ENCODE measurements at regions not wholly inside any gene's neighbourhood (a gene's known extent, or its start where the extent isn't known, plus 50 kb on each side); places are given as distances from the start of the nearest gene placed in this dataset.

DNA sequence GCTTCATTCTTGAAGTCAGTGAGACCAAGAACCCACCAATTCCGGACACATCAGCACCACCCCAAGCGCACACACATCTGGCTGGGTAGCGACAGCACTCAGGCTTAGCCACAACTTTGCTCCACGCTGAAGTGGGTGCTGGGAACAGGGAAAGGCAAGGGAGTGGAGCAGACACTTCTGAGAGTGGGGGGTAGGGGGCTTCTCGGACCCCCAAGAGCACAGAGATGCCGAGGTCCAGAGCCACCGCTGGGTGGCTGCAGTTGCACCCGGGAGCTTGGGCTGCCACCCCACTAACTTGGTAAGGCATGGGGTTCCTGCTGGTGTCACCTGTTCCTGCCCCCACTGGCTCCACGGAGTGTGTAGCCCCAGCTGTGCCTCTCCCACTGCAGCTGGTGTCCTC, 225.3 kb upstream of the RIOK2 start:
- Histone ChIP-seq H3K4me1 (ENCODE audit: insufficient read depth, low read length) (no peaks in the 10 kb centered on the region), H3K4me3 (ENCODE audit: low read length) (no peak overlapping the region), H3K27me3 (ENCODE audit: control insufficient read depth in 1 of 2, insufficient read depth in 2 of 2, low read length in 2 of 2) (no peaks in the 10 kb centered on the region), H3K36me3 (ENCODE audit: insufficient read depth, low read length) (no peaks in the 10 kb centered on the region), H3K9me3 (ENCODE audit: control insufficient read depth in 1 of 2, insufficient read depth in 1 of 2, low read length in 2 of 2) (peaks cover 0 to 24% of the 10 kb centered on the region in 2 experiments), H3K27ac (ENCODE audit: low read depth in 1 of 2, low read length in 2 of 2) (no peak overlapping the region)
- intact Hi-C loops (cut with DNase I, micrococcal nuclease), result no loop called here
- POLR2A ChIA-PET, result no interaction called here
- no peak for ATAC-seq (ENCODE audit: poor library complexity)
- H3K27ac Mint-ChIP-seq, result no peak overlapping the region
- peaks cover 2% of the 10 kb centered on the region for H3K9me3 Mint-ChIP-seq
- no peak for DNase-seq
- H3K4me3 Mint-ChIP-seq, result no peak overlapping the region
- CTCF ChIA-PET, result no interaction called here
- TF ChIP-seq, protein P1, sequence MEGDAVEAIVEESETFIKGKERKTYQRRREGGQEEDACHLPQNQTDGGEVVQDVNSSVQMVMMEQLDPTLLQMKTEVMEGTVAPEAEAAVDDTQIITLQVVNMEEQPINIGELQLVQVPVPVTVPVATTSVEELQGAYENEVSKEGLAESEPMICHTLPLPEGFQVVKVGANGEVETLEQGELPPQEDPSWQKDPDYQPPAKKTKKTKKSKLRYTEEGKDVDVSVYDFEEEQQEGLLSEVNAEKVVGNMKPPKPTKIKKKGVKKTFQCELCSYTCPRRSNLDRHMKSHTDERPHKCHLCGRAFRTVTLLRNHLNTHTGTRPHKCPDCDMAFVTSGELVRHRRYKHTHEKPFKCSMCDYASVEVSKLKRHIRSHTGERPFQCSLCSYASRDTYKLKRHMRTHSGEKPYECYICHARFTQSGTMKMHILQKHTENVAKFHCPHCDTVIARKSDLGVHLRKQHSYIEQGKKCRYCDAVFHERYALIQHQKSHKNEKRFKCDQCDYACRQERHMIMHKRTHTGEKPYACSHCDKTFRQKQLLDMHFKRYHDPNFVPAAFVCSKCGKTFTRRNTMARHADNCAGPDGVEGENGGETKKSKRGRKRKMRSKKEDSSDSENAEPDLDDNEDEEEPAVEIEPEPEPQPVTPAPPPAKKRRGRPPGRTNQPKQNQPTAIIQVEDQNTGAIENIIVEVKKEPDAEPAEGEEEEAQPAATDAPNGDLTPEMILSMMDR (IDR thresholded peaks at IDR 0.05), result no peak
- no peaks in the 10 kb centered on the region for H3K27me3 Mint-ChIP-seq
- H3K36me3 Mint-ChIP-seq (ENCODE audit: low read depth), result no peaks in the 10 kb centered on the region
- no peaks in the 10 kb centered on the region for H3K4me1 Mint-ChIP-seq (ENCODE audit: low read depth)

DNA sequence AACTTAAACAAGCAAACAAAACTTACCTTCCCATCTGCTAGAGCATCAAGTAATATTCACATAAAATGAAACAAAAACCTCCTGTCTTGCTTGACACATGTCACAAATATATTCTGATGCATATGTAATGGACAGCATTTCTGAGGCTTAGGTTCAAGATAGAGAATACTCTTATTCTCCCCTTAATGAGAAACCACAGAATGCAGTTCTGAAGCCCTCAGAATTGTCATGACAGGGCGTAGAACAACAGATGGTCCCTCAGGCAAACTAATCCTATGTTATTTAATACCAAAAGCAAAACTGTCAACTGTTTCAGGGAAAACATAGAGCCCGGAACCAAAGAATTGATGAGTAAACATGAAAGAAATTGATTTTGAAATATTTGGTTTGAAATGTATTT, 229.9 kb upstream of the RIOK2 start:
- Mint-ChIP-seq H3K36me3 (ENCODE audit: low read depth) (no peaks in the 10 kb centered on the region), H3K9me3 (peaks cover 2% of the 10 kb centered on the region), H3K27me3 (no peaks in the 10 kb centered on the region), H3K4me1 (ENCODE audit: low read depth) (no peaks in the 10 kb centered on the region), H3K27ac (no peak overlapping the region), H3K4me3 (no peak overlapping the region)
- Histone ChIP-seq H3K4me3 (ENCODE audit: low read length) (no peak overlapping the region), H3K27ac (ENCODE audit: low read depth in 1 of 2, low read length in 2 of 2) (no peak overlapping the region), H3K36me3 (ENCODE audit: insufficient read depth, low read length) (no peaks in the 10 kb centered on the region), H3K4me1 (ENCODE audit: insufficient read depth, low read length) (no peaks in the 10 kb centered on the region), H3K27me3 (ENCODE audit: control insufficient read depth in 1 of 2, insufficient read depth in 2 of 2, low read length in 2 of 2) (no peaks in the 10 kb centered on the region), H3K9me3 (ENCODE audit: control insufficient read depth in 1 of 2, insufficient read depth in 1 of 2, low read length in 2 of 2) (peaks cover 0 to 5% of the 10 kb centered on the region in 2 experiments)
- ChIA-PET CTCF (no interaction called here), POLR2A (no interaction called here)
- intact Hi-C loops (cut with DNase I, micrococcal nuclease), result no loop called here
- TF ChIP-seq, protein P1 (IDR thresholded peaks at IDR 0.05), result no peak
- ATAC-seq (ENCODE audit: poor library complexity) (no peak), DNase-seq (no peak)

DNA sequence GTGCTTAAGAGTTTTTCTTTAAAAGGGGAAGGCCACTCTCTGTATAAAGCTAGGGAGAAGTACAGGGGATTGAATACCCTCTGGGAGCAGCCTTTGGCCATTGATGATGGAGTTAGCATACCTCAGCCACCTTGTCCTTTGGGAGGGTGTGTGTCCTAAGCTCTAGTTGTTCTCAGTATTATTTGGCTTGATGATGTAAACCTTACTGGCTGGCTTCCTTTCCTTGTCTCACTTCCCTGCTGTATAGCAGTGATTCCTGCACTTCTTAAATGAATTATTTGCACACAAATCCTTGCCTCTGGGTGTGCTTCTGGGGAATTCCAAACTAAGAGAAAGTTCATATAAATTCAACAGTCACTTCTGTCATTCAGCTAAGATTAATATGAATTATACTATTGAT, 234.9 kb upstream of the RIOK2 start:
- H3K27ac Mint-ChIP-seq, result no peak overlapping the region
- DNase-seq, result no peak
- ATAC-seq (ENCODE audit: poor library complexity), result no peak
- H3K36me3 Mint-ChIP-seq (ENCODE audit: low read depth), result no peaks in the 10 kb centered on the region
- H3K27me3 Mint-ChIP-seq, result no peaks in the 10 kb centered on the region
- no peaks in the 10 kb centered on the region for H3K36me3 ChIP-seq (ENCODE audit: insufficient read depth, low read length)
- POLR2A ChIA-PET, result no interaction called here
- no peak overlapping the region for H3K4me3 Mint-ChIP-seq
- intact Hi-C loops (cut with DNase I, micrococcal nuclease), result no loop called here
- H3K4me3 ChIP-seq (ENCODE audit: low read length), result no peak overlapping the region
- no peaks in the 10 kb centered on the region for H3K9me3 Mint-ChIP-seq
- no peaks in the 10 kb centered on the region for H3K27me3 ChIP-seq (ENCODE audit: control insufficient read depth in 1 of 2, insufficient read depth in 2 of 2, low read length in 2 of 2)
- no peak overlapping the region for H3K27ac ChIP-seq (ENCODE audit: low read depth in 1 of 2, low read length in 2 of 2)
- TF ChIP-seq, protein P1 (IDR thresholded peaks at IDR 0.05), result no peak
- H3K4me1 ChIP-seq (ENCODE audit: insufficient read depth, low read length), result no peaks in the 10 kb centered on the region
- no peaks in the 10 kb centered on the region for H3K9me3 ChIP-seq (ENCODE audit: control insufficient read depth in 1 of 2, insufficient read depth in 1 of 2, low read length in 2 of 2)
- CTCF ChIA-PET, result interaction anchor here (0.9 kb wide), 1 partner anchor 9 kb away, joined by 3 read pairs; no protein-coding TSS in a partner anchor
- H3K4me1 Mint-ChIP-seq (ENCODE audit: low read depth), result no peaks in the 10 kb centered on the region
